Right atrium auricular region (tissue), 2 donors: ENCODE measurements at regions not wholly inside any gene's neighbourhood (a gene's known extent, or its start where the extent isn't known, plus 50 kb on each side); places are given as distances from the start of the nearest gene placed in this dataset.
A peak's percentile ranks its signal among the peaks of the same experiment; 100 is the strongest.

ENCODE experiments used
- DNase-seq: peaks from one replicate; pipeline ENCODE4 v3.0.0-alpha.2; 2019; ENCODE audit warnings: low spot score
- H3K27ac ChIP-seq, 2 donors: fragments of 200-600 bp; sonication (generic); 1 replicate in 1 of 2; 2 replicates in 1 of 2; pipeline ENCODE4 v1.5.1; 2016 to 2019
- H3K27me3 ChIP-seq, 2 donors: fragments of 200-600 bp; sonication (generic); one replicate each; pipeline versions ENCODE4 v1.5.1 to v1.6.0; 2017 to 2019
- H3K36me3 ChIP-seq: fragments of 200-600 bp; sonication (generic); one replicate; pipeline ENCODE4 v1.5.1; 2016
- H3K4me1 ChIP-seq, 2 donors: fragments of 200-600 bp; sonication (generic); one replicate each; pipeline versions ENCODE4 v1.5.1 to v1.6.0; 2017 to 2019
- H3K4me3 ChIP-seq, 2 donors: fragments of 200-600 bp; sonication (generic); 1 replicate in 1 of 2; 2 replicates in 1 of 2; pipeline ENCODE4 v1.5.1; 2017 to 2019; ENCODE audit warnings: mild to moderate bottlenecking in 1 of 2, moderate library complexity in 1 of 2
- H3K9me3 ChIP-seq, 2 donors: fragments of 200-600 bp; sonication (generic); one replicate each; pipeline ENCODE4 v1.5.1; 2019
- CTCF ChIP-seq, 2 donors: fragments of 200-600 bp; sonication (generic); IDR thresholded peaks; one replicate each; pipeline ENCODE4 v1.5.1; 2019; ENCODE audit warnings: antibody characterized with exemption in 2 of 2

DNA sequence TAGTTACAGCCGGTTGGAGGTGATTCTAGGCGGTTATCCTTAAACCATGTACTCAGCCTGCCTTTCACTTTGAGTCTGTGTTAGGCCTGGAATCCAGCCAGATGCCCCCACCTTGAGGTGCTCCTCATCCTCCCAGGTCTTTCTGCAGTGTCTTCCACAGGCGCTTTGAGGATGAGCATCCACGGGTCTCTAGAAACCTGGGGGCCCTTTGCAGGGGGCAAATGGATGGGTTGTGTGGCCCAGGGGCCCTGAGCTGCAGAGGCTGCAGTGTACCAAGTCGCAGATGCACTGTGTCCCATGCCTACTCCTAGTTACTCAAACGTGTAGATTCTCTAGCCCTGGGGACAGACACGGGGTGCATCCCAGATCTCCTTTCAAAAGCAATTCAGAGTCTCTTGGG, 242.1 kb upstream of the IRX1 start:
- Histone ChIP-seq H3K4me3 (no peak overlapping the region), H3K27ac (no peak overlapping the region), H3K9me3 (no peaks in the 10 kb centered on the region), H3K27me3 (no peaks in the 10 kb centered on the region), H3K36me3 (no peaks in the 10 kb centered on the region), H3K4me1 (no peaks in the 10 kb centered on the region)
- no peak for TF ChIP-seq CTCF (IDR thresholded peaks at IDR 0.05)
- DNase-seq: peak; percentile 28

- H3K27ac ChIP-seq: no peak overlapping the region
- H3K36me3 ChIP-seq: no peaks in the 10 kb centered on the region
- H3K27me3 ChIP-seq: no peaks in the 10 kb centered on the region
- DNase-seq: peak; percentile 43
- H3K4me3 ChIP-seq: no peak overlapping the region
- TF ChIP-seq CTCF (IDR thresholded peaks at IDR 0.05): no peak
- H3K4me1 ChIP-seq: no peaks in the 10 kb centered on the region
- no peaks in the 10 kb centered on the region for H3K9me3 ChIP-seq
Observed at GRCh38 chr5:3352711-3353110, 242.9 kb upstream of the IRX1 start.

- Histone ChIP-seq H3K4me1 (no peaks in the 10 kb centered on the region), H3K27ac (no peak overlapping the region)
- DNase-seq: peak; percentile 54
Observed at GRCh38 chr5:3351581-3352442, 243.8 kb upstream of the IRX1 start.

DNA sequence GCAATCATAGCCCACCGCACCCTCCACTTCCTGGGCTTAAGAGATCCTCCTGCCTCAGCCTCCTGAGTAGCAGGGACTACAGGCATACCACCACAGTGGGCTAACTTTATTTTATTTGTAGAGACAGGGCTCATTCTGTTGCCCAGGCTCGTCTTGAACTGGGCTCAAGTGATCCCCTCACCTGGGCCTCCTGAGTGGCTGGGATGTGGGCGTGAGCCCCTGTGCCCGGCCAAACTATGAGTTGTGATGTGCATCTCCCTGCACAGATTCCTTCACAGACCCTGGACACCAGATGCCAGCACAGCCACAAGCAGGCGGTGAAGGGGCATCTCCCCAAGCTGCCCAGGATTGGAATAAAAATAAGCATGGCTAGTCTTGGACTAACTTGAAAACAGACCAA, 244.9 kb upstream of the IRX1 start:
- no peak for TF ChIP-seq CTCF (IDR thresholded peaks at IDR 0.05)
- H3K4me1 ChIP-seq: no peaks in the 10 kb centered on the region
- H3K36me3 ChIP-seq: no peaks in the 10 kb centered on the region
- H3K9me3 ChIP-seq: no peaks in the 10 kb centered on the region
- no peaks in the 10 kb centered on the region for H3K27me3 ChIP-seq
- no peak overlapping the region for H3K4me3 ChIP-seq
- H3K27ac ChIP-seq: no peak overlapping the region
- peak; percentile 44 for DNase-seq

More at GRCh38 chr5:3351581-3352442, 243.8 kb upstream of the IRX1 start:
- TF ChIP-seq CTCF (IDR thresholded peaks at IDR 0.05): no peak
- no peaks in the 10 kb centered on the region for H3K9me3 ChIP-seq
- no peak overlapping the region for H3K4me3 ChIP-seq
- no peaks in the 10 kb centered on the region for H3K36me3 ChIP-seq
- H3K27me3 ChIP-seq: no peaks in the 10 kb centered on the region

- Histone ChIP-seq H3K4me3 (no peak overlapping the region), H3K27me3 (no peaks in the 10 kb centered on the region), H3K36me3 (no peaks in the 10 kb centered on the region), H3K27ac (no peak overlapping the region), H3K4me1 (no peaks in the 10 kb centered on the region), H3K9me3 (no peaks in the 10 kb centered on the region)
- TF ChIP-seq CTCF (IDR thresholded peaks at IDR 0.05): no peak
- peak; percentile 32 for DNase-seq
Observed at GRCh38 chr5:3349704-3350565, 245.7 kb upstream of the IRX1 start.
